ENCODE measurements at regions not wholly inside any gene's neighbourhood (a gene's known extent, or its start where the extent isn't known, plus 50 kb on each side); places are given as distances from the start of the nearest gene placed in this dataset.

DNA sequence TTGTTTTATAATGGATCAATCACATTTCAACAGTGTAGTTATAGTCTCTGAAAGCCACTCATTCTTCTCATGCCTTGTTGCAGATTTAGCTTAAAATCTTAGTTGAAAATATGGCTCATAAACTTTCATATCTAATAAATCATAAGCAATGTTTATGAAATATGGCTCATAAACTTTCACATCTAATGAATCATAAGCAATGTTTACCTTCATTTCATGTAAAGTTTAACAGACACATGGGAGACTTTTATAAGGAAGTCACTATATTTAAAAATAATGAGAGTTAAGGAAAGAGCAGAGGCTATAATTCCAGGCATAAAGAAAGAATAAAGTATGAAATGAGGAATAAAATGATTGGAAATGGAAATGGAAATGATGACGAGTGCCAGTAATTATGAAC lies 1042.1 kb downstream of the FSCB start:
- no TSS peak for BruUV-seq (replicated peaks)
- H2BK5ac ChIP-seq (ENCODE audit: low read depth, low read length, poor library complexity, severe bottlenecking) = no peak overlapping the region
- no peaks in the 10 kb centered on the region for H3K27me3 ChIP-seq (ENCODE audit: control insufficient read depth, insufficient read depth, low read length)
- H3K56ac ChIP-seq (ENCODE audit: extremely low read depth, insufficient read depth, low read length) = no peak overlapping the region
- H3K14ac ChIP-seq (replicated peaks; ENCODE audit: low read depth, low read length) = no peak overlapping the region
- intact Hi-C loops (cut with micrococcal nuclease) = no loop called here
- no peaks in the 10 kb centered on the region for H4K20me1 ChIP-seq (ENCODE audit: insufficient read depth, low read length)
- H3K27ac ChIP-seq (ENCODE audit: insufficient read depth, low read length) = no peak overlapping the region
- ATAC-seq (ENCODE audit: low read depth) (no peak), DNase-seq (no peak)
- H3K4ac ChIP-seq (ENCODE audit: low read depth, low read length) = no peak overlapping the region
- no peak overlapping the region for H4K5ac ChIP-seq (ENCODE audit: low read depth, low read length)
- no peak overlapping the region for H3K23ac ChIP-seq (ENCODE audit: low read depth, low read length)
- no peak overlapping the region for H4K91ac ChIP-seq (ENCODE audit: insufficient read depth, low read depth, low read length)
- no peaks in the 10 kb centered on the region for H3K36me3 ChIP-seq (ENCODE audit: control insufficient read depth, insufficient read depth, low read length)
- dilution Hi-C loops (cut with HindIII; ENCODE audit: low sequenced_read_pairs, unreplicated experiment) = no loop called here
- ChIA-PET CTCF (interaction anchor here (1.3 kb wide), 1 partner anchor 34 kb away, joined by 3 read pairs; no protein-coding TSS in a partner anchor), POLR2A (ENCODE audit: unreplicated experiment) (interaction anchor here (0.6 kb wide), 1 partner anchor 1384 kb away, joined by 3 read pairs; no protein-coding TSS in a partner anchor)
- no peak overlapping the region for H3K18ac ChIP-seq (ENCODE audit: low read depth, low read length)
- H2AFZ ChIP-seq (replicated peaks; ENCODE audit: low read length, poor library complexity) = no peak overlapping the region
- H2BK15ac ChIP-seq (ENCODE audit: low read depth, low read length) = no peak overlapping the region
- H2AK9ac ChIP-seq (replicated peaks; ENCODE audit: low read depth, low read length, poor library complexity) = no peak overlapping the region
- no peak overlapping the region for H2BK120ac ChIP-seq (ENCODE audit: low read depth, low read length)
- no peaks in the 10 kb centered on the region for H3K9me3 ChIP-seq (ENCODE audit: control insufficient read depth, insufficient read depth, low read length)
- H4K8ac ChIP-seq (ENCODE audit: low read depth in 2 of 2, low read length in 2 of 2) = no peak overlapping the region
- no peaks in the 10 kb centered on the region for H3K4me1 ChIP-seq (ENCODE audit: control insufficient read depth, insufficient read depth, low read length)
- 100% methylated on average over 1 of the region's 1 CpG; no CpG with 5 or more reads in 1 of the 2 experiments for WGBS, 2 experiments (ENCODE audit: extremely low coverage in 2 of 2, insufficient read length in 1 of 2)
- no peak overlapping the region for H3K4me3 ChIP-seq (ENCODE audit: insufficient read depth, low read depth, low read length)
- in situ Hi-C loops (cut with MboI; ENCODE audit: low sequenced_read_pairs) = no loop called here
- no peak overlapping the region for H3K4me2 ChIP-seq (ENCODE audit: low read depth, low read length)
- H2BK20ac ChIP-seq (ENCODE audit: low read depth, low read length) = no peak overlapping the region
- no peaks in the 10 kb centered on the region for H3K79me1 ChIP-seq (ENCODE audit: low read depth in 1 of 2, low read length in 2 of 2)
- TF ChIP-seq FOS (IDR thresholded peaks at IDR 0.05; ENCODE audit: low read depth, low read length) (no peak), NFE2L2 (IDR thresholded peaks at IDR 0.05; ENCODE audit: low read depth, low read length) (no peak), RCOR1 (IDR thresholded peaks at IDR 0.05; ENCODE audit: insufficient replicate concordance, low read length) (no peak), SMC3 (IDR thresholded peaks at IDR 0.05; ENCODE audit: low read depth, low read length) (no peak), RAD21 (IDR thresholded peaks at IDR 0.05; ENCODE audit: low read length) (no peak), MAFK (IDR thresholded peaks at IDR 0.05; ENCODE audit: low read depth, low read length) (no peak), MXI1 (IDR thresholded peaks at IDR 0.05; ENCODE audit: borderline replicate concordance, low read depth, low read length) (no peak), RFX5 (IDR thresholded peaks at IDR 0.05; ENCODE audit: low read depth, low read length) (no peak), MAZ (IDR thresholded peaks at IDR 0.05; ENCODE audit: borderline replicate concordance, low read depth, low read length) (no peak), CEBPB (IDR thresholded peaks at IDR 0.05; ENCODE audit: low read depth, low read length) (no peak), CHD1 (IDR thresholded peaks at IDR 0.05; ENCODE audit: low read depth, low read length) (no peak), POLR2A (IDR thresholded peaks at IDR 0.05; ENCODE audit: low read depth, low read length) (no peak), BHLHE40 (IDR thresholded peaks at IDR 0.05; ENCODE audit: low read depth, low read length) (no peak)
- TF ChIP-seq, protein P1, sequence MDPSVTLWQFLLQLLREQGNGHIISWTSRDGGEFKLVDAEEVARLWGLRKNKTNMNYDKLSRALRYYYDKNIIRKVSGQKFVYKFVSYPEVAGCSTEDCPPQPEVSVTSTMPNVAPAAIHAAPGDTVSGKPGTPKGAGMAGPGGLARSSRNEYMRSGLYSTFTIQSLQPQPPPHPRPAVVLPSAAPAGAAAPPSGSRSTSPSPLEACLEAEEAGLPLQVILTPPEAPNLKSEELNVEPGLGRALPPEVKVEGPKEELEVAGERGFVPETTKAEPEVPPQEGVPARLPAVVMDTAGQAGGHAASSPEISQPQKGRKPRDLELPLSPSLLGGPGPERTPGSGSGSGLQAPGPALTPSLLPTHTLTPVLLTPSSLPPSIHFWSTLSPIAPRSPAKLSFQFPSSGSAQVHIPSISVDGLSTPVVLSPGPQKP (IDR thresholded peaks at IDR 0.05; ENCODE audit: borderline replicate concordance, low read depth, low read length) = no peak
- TF ChIP-seq, protein P2, sequence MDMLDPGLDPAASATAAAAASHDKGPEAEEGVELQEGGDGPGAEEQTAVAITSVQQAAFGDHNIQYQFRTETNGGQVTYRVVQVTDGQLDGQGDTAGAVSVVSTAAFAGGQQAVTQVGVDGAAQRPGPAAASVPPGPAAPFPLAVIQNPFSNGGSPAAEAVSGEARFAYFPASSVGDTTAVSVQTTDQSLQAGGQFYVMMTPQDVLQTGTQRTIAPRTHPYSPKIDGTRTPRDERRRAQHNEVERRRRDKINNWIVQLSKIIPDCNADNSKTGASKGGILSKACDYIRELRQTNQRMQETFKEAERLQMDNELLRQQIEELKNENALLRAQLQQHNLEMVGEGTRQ (IDR thresholded peaks at IDR 0.05; ENCODE audit: low read depth, low read length) = no peak
- TF ChIP-seq, protein P3, sequence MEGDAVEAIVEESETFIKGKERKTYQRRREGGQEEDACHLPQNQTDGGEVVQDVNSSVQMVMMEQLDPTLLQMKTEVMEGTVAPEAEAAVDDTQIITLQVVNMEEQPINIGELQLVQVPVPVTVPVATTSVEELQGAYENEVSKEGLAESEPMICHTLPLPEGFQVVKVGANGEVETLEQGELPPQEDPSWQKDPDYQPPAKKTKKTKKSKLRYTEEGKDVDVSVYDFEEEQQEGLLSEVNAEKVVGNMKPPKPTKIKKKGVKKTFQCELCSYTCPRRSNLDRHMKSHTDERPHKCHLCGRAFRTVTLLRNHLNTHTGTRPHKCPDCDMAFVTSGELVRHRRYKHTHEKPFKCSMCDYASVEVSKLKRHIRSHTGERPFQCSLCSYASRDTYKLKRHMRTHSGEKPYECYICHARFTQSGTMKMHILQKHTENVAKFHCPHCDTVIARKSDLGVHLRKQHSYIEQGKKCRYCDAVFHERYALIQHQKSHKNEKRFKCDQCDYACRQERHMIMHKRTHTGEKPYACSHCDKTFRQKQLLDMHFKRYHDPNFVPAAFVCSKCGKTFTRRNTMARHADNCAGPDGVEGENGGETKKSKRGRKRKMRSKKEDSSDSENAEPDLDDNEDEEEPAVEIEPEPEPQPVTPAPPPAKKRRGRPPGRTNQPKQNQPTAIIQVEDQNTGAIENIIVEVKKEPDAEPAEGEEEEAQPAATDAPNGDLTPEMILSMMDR (conservative IDR thresholded peaks at IDR 0.05; ENCODE audit: low read depth, low read length) = no peak
- no peak overlapping the region for H2AK5ac ChIP-seq (ENCODE audit: low read depth, low read length)
- H3K9ac ChIP-seq (ENCODE audit: low read depth, low read length) = no peak overlapping the region
- no peaks in the 10 kb centered on the region for H3K9me1 ChIP-seq (ENCODE audit: insufficient read depth, low read length)
